ENCODE measurements at regions not wholly inside any gene's neighbourhood (a gene's known extent, or its start where the extent isn't known, plus 50 kb on each side); places are given as distances from the start of the nearest gene placed in this dataset.

GRCh38 chr2:66697366-66697765, 262.4 kb downstream of the MEIS1 start:
- H3K27me3 ChIP-seq (ENCODE audit: control insufficient read depth, insufficient read depth, low read length), result no peaks in the 10 kb centered on the region
- H3K56ac ChIP-seq (ENCODE audit: extremely low read depth, insufficient read depth, low read length), result no peak overlapping the region
- no peak overlapping the region for H2BK5ac ChIP-seq (ENCODE audit: low read depth, low read length, poor library complexity, severe bottlenecking)
- H4K20me1 ChIP-seq (ENCODE audit: insufficient read depth, low read length), result no peaks in the 10 kb centered on the region
- no peak overlapping the region for H3K27ac ChIP-seq (ENCODE audit: insufficient read depth, low read length)
- no peak overlapping the region for H3K4me3 ChIP-seq (ENCODE audit: insufficient read depth, low read depth, low read length)
- BruUV-seq (replicated peaks), result no TSS peak
- H3K23ac ChIP-seq (ENCODE audit: low read depth, low read length), result no peak overlapping the region
- in situ Hi-C loops (cut with MboI; ENCODE audit: low sequenced_read_pairs), result no loop called here
- H2BK15ac ChIP-seq (ENCODE audit: low read depth, low read length), result no peak overlapping the region
- H2BK20ac ChIP-seq (ENCODE audit: low read depth, low read length), result no peak overlapping the region
- TF ChIP-seq MXI1 (IDR thresholded peaks at IDR 0.05; ENCODE audit: borderline replicate concordance, low read depth, low read length), result no peak
- no peak for TF ChIP-seq CEBPB (IDR thresholded peaks at IDR 0.05; ENCODE audit: low read depth, low read length)
- no peak for TF ChIP-seq RCOR1 (IDR thresholded peaks at IDR 0.05; ENCODE audit: insufficient replicate concordance, low read length)
- no peak for TF ChIP-seq SMC3 (IDR thresholded peaks at IDR 0.05; ENCODE audit: low read depth, low read length)
- no peak for TF ChIP-seq ELK1 (IDR thresholded peaks at IDR 0.05; ENCODE audit: borderline replicate concordance, low read depth, low read length)
- no peak for TF ChIP-seq MAFK (IDR thresholded peaks at IDR 0.05; ENCODE audit: low read depth, low read length)
- no peak for TF ChIP-seq BHLHE40 (IDR thresholded peaks at IDR 0.05; ENCODE audit: low read depth, low read length)
- no peak for TF ChIP-seq NFE2L2 (IDR thresholded peaks at IDR 0.05; ENCODE audit: low read depth, low read length)
- TF ChIP-seq CTCF (conservative IDR thresholded peaks at IDR 0.05; ENCODE audit: low read depth, low read length), result no peak
- TF ChIP-seq RAD21 (IDR thresholded peaks at IDR 0.05; ENCODE audit: low read length), result no peak
- TF ChIP-seq USF2 (IDR thresholded peaks at IDR 0.05; ENCODE audit: low read depth, low read length), result no peak
- TF ChIP-seq FOS (IDR thresholded peaks at IDR 0.05; ENCODE audit: low read depth, low read length), result no peak
- no peak for TF ChIP-seq CHD1 (IDR thresholded peaks at IDR 0.05; ENCODE audit: low read depth, low read length)
- TF ChIP-seq MAZ (IDR thresholded peaks at IDR 0.05; ENCODE audit: borderline replicate concordance, low read depth, low read length), result no peak
- no peak for TF ChIP-seq RFX5 (IDR thresholded peaks at IDR 0.05; ENCODE audit: low read depth, low read length)
- no peak for TF ChIP-seq POLR2A (IDR thresholded peaks at IDR 0.05; ENCODE audit: low read depth, low read length)
- H3K79me1 ChIP-seq (ENCODE audit: low read depth in 1 of 2, low read length in 2 of 2), result no peaks in the 10 kb centered on the region
- WGBS, 2 experiments (ENCODE audit: extremely low coverage in 2 of 2, insufficient read length in 1 of 2), result no CpG with 5 or more reads among the region's 4 CpGs
- no peak overlapping the region for H3K18ac ChIP-seq (ENCODE audit: low read depth, low read length)
- peaks cover under 1% of the 10 kb centered on the region; the same call in 1 of the 2 replicates for H3K4me1 ChIP-seq (ENCODE audit: control insufficient read depth, insufficient read depth, low read length)
- H3K36me3 ChIP-seq (ENCODE audit: control insufficient read depth, insufficient read depth, low read length), result no peaks in the 10 kb centered on the region
- H3K9me3 ChIP-seq (ENCODE audit: control insufficient read depth, insufficient read depth, low read length), result no peaks in the 10 kb centered on the region
- H3K14ac ChIP-seq (replicated peaks; ENCODE audit: low read depth, low read length), result no peak overlapping the region
- H3K4ac ChIP-seq (ENCODE audit: low read depth, low read length), result no peak overlapping the region
- no peak overlapping the region for H4K91ac ChIP-seq (ENCODE audit: insufficient read depth, low read depth, low read length)
- no peak overlapping the region for H2AFZ ChIP-seq (replicated peaks; ENCODE audit: low read length, poor library complexity)
- H4K8ac ChIP-seq (ENCODE audit: low read depth in 2 of 2, low read length in 2 of 2), result no peak overlapping the region
- dilution Hi-C loops (cut with HindIII; ENCODE audit: low sequenced_read_pairs, unreplicated experiment), result no loop called here
- H3K9me1 ChIP-seq (ENCODE audit: insufficient read depth, low read length), result no peaks in the 10 kb centered on the region
- no peak overlapping the region for H2AK5ac ChIP-seq (ENCODE audit: low read depth, low read length)
- CTCF ChIA-PET, result no interaction called here
- intact Hi-C loops (cut with micrococcal nuclease), result no loop called here
- no peak overlapping the region for H4K5ac ChIP-seq (ENCODE audit: low read depth, low read length)
- no peak for ATAC-seq (ENCODE audit: low read depth)
- no peak for DNase-seq
- H3K4me2 ChIP-seq (ENCODE audit: low read depth, low read length), result peak overlapping the region; percentile 27; the same call in 1 of the 2 replicates
- H2AK9ac ChIP-seq (replicated peaks; ENCODE audit: low read depth, low read length, poor library complexity), result no peak overlapping the region
- POLR2A ChIA-PET (ENCODE audit: unreplicated experiment), result no interaction called here
- no peak overlapping the region for H2BK120ac ChIP-seq (ENCODE audit: low read depth, low read length)
- H3K9ac ChIP-seq (ENCODE audit: low read depth, low read length), result no peak overlapping the region

Data from IMR-90 (cell line).